Vagina (tissue), 2 donors: ENCODE measurements at regions not wholly inside any gene's neighbourhood (a gene's known extent, or its start where the extent isn't known, plus 50 kb on each side); places are given as distances from the start of the nearest gene placed in this dataset.

Experiments
- CTCF ChIP-seq, 3 experiments: fragments of 450-650 bp in 2 of 3; fragments of 200-600 bp in 1 of 3; sonication (generic) in 1 of 3; IDR thresholded peaks; one replicate each; pipeline ENCODE4 v1.5.1; 2017 to 2019; ENCODE audit warnings: antibody characterized with exemption in 3 of 3, mild to moderate bottlenecking in 2 of 3, moderate library complexity in 2 of 3
- POLR2A ChIP-seq, 2 donors: fragments of 450-650 bp; IDR thresholded peaks; one replicate each; pipeline ENCODE4 v1.6.1; 2017; ENCODE audit warnings: antibody characterized with exemption in 2 of 2, mild to moderate bottlenecking in 2 of 2, moderate library complexity in 2 of 2
- POLR2AphosphoS5 ChIP-seq, 2 donors: sonication (generic); formaldehyde crosslinking; IDR thresholded peaks; one replicate each; pipeline ENCODE4 v1.9.0; 2017; ENCODE audit warnings: antibody characterized with exemption in 2 of 2, mild to moderate bottlenecking in 2 of 2, low read depth in 1 of 2; ENCODE audit not compliant: insufficient read depth in 1 of 2

GRCh38 chr15:23850666-23851065 lies 163.6 kb upstream of the NDN start:
- TF ChIP-seq POLR2A (IDR thresholded peaks at IDR 0.05) (no peak), POLR2AphosphoS5 (IDR thresholded peaks at IDR 0.05; ENCODE audit: insufficient read depth in 1 of 2, low read depth in 1 of 2) (no peak), CTCF (IDR thresholded peaks at IDR 0.05) (no peak)
